LoVo (cell line): ENCODE measurements at regions not wholly inside any gene's neighbourhood (a gene's known extent, or its start where the extent isn't known, plus 50 kb on each side); places are given as distances from the start of the nearest gene placed in this dataset.
"Not testable (repeated sequence)": the region's sequence is repeated elsewhere in the genome, so short reads cannot be mapped to it uniquely, and the experiment has no call there.

Experiments
- DNase-seq: peaks from one replicate; pipeline ENCODE4 v3.0.0-alpha.2; 2016; ENCODE audit warnings: low spot score

- DNase-seq: no peak
Observed at GRCh38 chr12:24361877-24362580, 412.6 kb upstream of the SOX5 start.

DNA sequence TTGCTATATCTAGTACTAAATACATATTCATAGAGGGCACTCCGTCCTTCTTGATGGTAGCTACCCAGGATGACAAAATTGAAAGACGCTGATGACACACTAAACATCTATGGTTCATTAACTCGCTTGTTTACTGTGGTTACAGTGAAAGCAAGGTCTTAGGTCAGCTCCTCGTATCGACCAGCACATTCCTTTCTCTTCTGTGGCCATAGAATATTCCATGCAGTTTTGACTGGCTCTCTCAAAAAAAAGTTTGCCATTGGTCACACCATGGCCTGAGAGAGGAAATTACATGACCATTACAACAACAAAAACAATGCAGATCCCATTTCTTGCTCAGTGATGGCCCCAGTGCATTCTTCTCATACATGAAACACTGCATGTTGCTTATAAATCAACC is 411.4 kb upstream of the SOX5 start:
- DNase-seq: no peak

DNA sequence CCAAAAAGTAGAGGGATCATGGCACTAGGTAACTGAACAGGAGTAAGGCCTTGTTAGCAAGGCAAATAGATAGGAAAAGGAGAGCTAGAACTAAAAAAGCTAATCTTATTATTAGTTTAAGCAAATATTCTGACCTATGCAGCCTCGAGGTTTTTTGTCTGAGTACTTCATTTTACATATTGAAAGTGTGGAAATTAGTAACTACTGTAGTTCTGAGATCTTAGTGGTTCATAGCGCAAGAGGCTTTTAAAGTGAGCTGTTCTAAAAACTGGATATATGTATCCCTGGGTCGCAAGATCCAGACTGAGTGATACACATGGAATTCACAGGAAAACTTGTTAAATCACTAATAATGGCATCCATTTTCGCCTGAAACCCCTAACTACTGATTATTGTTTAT is 411.0 kb upstream of the SOX5 start:
- DNase-seq: no peak

DNA sequence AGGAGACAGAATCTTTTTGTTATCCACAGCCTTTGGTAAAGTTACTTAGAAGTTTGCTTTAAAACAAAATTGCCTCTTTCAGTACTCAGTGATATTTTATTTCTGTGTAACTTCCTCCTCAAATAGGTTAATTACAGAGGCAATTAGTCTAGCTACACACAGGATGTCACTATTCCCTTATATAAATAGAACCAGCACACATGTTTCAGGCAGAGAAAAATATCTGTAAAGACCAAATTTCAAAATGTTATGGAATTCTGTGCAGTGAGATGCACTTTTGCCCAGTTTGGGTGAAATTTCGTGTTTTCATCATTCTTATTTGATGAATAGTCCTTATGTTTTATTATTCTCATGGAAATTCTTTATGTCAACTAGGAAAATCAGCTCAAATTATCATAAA is 410.6 kb upstream of the SOX5 start:
- no peak for DNase-seq

GRCh38 chr12:24359418-24359817 is 409.9 kb upstream of the SOX5 start:
- no peak for DNase-seq

DNA sequence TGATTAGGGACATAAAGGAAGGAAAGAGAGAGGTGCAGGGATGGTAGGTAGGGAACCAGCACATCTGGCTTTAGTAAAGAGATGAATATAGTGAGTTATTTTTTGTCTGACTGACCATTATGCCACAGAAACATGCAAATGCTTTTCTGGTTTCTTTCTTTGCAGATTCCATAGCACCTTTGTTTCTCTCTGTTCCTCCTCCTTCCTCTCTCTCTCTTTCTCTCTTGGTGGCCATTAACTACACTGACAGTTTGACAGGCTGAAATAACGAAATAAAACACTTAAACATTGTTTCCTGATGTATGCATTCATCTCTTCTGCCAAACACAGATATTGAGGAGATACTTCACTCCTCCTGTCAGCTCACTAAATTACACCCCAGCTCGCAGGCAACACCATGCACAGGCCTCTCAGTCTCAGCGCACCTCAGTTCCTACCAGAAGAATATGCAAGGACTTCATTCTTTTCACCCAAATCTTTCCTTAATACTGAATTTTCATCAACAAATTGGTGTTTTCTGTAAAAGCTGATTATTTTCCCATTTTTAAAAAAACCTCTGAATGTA is 406.9 kb upstream of the SOX5 start:
- DNase-seq: no peak

DNA sequence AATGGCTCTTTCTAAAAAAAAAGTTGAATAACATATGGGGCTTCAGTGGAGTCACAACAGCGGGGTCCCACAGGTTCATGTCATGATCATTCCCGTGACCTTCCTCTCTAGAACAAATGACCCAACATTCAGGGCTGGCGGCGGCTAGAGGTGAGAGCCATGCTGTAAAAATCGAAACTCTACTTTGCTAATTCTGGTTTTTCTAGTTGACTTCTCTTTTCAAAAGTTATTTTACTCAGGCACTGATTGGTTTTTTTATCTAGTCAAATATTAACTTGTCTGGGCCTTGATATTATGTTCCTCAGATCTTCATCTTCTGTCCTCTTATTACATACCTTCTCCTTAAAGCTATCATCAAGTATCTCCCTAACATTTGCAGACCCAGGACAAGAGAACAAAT is 402.9 kb upstream of the SOX5 start:
- DNase-seq: no peak

- no peak for DNase-seq
Observed at GRCh38 chr12:24349051-24349799, 399.8 kb upstream of the SOX5 start.

- DNase-seq: not testable (repeated sequence)
Observed at GRCh38 chr12:24348180-24348579, 398.7 kb upstream of the SOX5 start.

- DNase-seq: no peak
Observed at GRCh38 chr12:24328261-24328660, 378.8 kb upstream of the SOX5 start.

DNA sequence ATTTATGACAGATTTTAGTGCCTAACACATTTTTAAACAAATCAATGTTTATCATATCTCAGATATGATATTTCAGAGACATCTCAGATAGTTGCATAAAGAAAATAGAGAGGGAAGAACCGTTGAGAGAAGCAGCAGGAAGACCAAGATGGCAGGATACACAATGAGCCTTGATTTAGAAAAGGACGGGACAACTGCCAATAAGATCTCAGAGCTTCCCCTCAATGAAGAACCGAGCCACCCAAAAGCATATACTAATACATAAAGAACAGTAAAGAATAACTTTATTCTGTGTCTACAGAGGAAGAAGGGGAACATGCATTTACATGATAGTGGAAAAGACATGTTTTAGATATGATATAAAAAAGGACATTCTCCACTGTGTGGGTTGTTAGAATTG is 375.9 kb upstream of the SOX5 start:
- no peak for DNase-seq

DNA sequence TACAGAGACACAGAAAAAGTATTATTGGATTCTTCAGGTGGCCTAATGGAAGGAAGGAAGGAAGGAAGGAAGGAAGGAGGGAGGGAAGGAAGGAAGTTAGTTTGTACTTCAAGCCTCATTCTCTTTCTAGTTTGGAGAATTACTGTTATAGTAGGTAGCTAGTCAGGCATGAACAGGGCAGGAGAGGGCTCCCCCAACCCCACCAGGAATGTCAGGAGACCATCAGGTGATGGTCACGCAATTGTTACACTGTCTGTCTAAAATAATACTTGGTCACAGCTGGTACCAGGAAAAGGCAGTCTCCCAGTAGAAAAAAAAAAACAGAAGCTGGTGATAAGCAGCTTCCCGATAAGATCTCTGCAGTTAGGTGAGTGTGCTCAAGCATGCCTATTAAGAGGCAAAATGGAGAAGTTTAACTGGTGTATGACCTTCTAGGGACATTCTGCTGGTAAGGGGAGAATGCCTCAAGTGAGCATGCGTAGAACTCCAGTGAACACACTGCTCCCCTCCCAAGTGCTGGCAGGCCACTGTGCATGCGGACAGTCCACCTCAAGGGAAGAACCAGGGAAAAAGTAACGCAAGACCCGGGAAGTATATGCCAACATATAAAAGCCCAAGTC is 358.4 kb upstream of the SOX5 start:
- no peak for DNase-seq

DNA sequence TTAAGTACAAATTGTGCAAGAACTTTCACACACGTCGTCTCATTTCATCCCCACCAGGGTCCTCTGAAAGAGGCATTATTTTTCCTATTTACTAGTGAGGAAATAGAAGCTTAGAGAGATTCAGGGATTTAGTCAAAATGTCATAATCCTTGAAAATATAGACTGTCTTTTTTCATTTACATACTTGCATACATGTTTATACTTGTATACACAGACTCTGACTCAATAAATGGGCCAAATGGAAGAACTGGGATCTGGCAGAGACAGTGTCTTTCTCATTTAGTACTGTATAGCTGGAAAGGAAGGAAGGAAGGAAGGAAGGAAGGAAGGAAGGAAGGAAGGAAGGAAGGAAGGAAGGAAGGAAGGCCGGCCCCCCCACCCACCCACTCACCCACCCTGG is 357.7 kb upstream of the SOX5 start:
- DNase-seq: no peak

GRCh38 chr12:24306001-24306400 is 356.5 kb upstream of the SOX5 start:
- no peak for DNase-seq

- DNase-seq: no peak
Observed at GRCh38 chr12:24304285-24304684, 354.8 kb upstream of the SOX5 start.

GRCh38 chr12:24302708-24303107 is 353.2 kb upstream of the SOX5 start:
- no peak for DNase-seq

- no peak for DNase-seq
Observed at GRCh38 chr12:24297516-24297915, 348.0 kb upstream of the SOX5 start.

GRCh38 chr12:24293549-24293948 is 344.1 kb upstream of the SOX5 start:
- DNase-seq: no peak

DNA sequence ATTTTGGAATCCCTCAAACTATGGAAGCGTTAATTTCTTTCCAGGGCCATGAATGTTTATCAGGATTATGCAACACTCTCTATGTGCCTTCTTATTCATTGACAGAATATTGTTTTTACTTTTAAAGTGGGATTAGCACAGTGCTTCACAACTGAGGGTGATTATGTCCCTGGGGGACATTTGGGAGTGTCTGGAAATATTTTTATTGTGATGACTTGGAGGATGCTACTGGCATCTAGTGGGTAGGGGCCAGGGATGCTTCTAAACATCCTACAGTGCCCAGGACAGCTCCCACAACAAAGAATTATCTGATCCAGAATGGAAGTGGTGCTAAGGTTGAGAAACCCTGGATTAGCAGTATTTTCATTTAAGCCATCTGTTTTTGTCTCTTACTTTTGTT is 338.5 kb upstream of the SOX5 start:
- DNase-seq: no peak

GRCh38 chr12:24285448-24285847 is 336.0 kb upstream of the SOX5 start:
- DNase-seq: no peak

DNA sequence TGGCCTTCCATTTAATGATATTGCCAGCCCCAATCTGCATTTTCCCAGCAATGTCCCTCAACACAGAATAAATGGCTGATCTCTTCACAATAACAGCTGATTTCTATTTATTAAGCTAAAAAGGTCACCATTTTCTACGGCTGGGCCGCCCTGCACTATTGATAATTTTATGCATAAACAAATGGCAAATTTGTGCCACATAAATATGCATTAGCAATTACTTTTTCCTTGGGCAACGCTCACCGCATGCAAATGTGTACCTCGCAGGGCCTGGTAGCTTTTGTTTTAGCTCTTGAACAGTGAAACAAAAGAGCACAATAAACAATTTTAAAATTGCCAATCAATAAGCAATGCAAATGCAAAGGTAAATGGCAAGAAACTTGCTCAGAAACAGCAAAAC is 331.9 kb upstream of the SOX5 start:
- no peak for DNase-seq

- DNase-seq: no peak
Observed at GRCh38 chr12:24280056-24280842, 330.8 kb upstream of the SOX5 start.
